ENCODE measurements at regions not wholly inside any gene's neighbourhood (a gene's known extent, or its start where the extent isn't known, plus 50 kb on each side); places are given as distances from the start of the nearest gene placed in this dataset.
"Not testable (repeated sequence)": the region's sequence is repeated elsewhere in the genome, so short reads cannot be mapped to it uniquely, and the experiment has no call there.

DNA sequence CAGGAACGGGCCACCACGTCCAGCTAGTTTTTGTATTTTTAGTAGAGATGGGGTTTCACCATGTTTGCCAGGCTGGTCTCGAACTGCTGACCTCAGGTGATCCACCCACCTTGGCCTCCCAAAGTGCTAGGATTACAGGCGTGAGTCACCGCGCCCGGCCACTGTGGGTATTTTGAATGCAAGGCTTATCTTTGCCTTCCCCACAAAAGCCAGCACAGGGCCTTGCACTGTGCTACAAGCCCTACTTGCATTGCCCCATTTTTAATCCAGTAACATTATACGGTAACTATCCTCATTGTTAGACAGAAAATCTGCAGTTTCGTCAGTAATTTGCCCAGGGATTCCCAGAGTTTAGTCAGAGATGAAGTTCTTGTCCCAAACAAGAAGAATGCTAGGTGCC, 1183.2 kb upstream of the WWC1 start:
- TF ChIP-seq, protein P1, sequence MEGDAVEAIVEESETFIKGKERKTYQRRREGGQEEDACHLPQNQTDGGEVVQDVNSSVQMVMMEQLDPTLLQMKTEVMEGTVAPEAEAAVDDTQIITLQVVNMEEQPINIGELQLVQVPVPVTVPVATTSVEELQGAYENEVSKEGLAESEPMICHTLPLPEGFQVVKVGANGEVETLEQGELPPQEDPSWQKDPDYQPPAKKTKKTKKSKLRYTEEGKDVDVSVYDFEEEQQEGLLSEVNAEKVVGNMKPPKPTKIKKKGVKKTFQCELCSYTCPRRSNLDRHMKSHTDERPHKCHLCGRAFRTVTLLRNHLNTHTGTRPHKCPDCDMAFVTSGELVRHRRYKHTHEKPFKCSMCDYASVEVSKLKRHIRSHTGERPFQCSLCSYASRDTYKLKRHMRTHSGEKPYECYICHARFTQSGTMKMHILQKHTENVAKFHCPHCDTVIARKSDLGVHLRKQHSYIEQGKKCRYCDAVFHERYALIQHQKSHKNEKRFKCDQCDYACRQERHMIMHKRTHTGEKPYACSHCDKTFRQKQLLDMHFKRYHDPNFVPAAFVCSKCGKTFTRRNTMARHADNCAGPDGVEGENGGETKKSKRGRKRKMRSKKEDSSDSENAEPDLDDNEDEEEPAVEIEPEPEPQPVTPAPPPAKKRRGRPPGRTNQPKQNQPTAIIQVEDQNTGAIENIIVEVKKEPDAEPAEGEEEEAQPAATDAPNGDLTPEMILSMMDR (IDR thresholded peaks at IDR 0.05; ENCODE audit: low read length): not testable (repeated sequence)
- TF ChIP-seq EZH2 (IDR thresholded peaks at IDR 0.05; ENCODE audit: borderline replicate concordance, low read length): not testable (repeated sequence)
